GM21825 (cell line): ENCODE measurements at regions not wholly inside any gene's neighbourhood (a gene's known extent, or its start where the extent isn't known, plus 50 kb on each side); places are given as distances from the start of the nearest gene placed in this dataset.

Source experiments
- ATAC-seq: cut with Tn5 transposase; IDR thresholded peaks from one replicate; pipeline ENCODE4 v1.9.1; 2021; ENCODE audit warnings: mild to moderate bottlenecking, moderate library complexity; ENCODE audit not compliant: unreplicated experiment

GRCh38 chr9:105188746-105189145 lies 55.7 kb upstream of the SLC44A1 start:
- ATAC-seq = no peak

GRCh38 chr9:105191508-105192121 lies 52.8 kb upstream of the SLC44A1 start:
- no peak for ATAC-seq

GRCh38 chr9:105193560-105193959 lies 50.9 kb upstream of the SLC44A1 start:
- no peak for ATAC-seq

- no peak for ATAC-seq
Observed at GRCh38 chr9:105194234-105194633, 50.2 kb upstream of the SLC44A1 start.
